Left colon (tissue), 2 donors: ENCODE measurements at regions not wholly inside any gene's neighbourhood (a gene's known extent, or its start where the extent isn't known, plus 50 kb on each side); places are given as distances from the start of the nearest gene placed in this dataset.
"Not testable (repeated sequence)": the region's sequence is repeated elsewhere in the genome, so short reads cannot be mapped to it uniquely, and the experiment has no call there.

ENCODE experiments used
- ATAC-seq: fragments of 200-7000 bp; cut with Tn5 transposase; one replicate; pipeline ENCODE4 v1.9.1; 2020; ENCODE audit warnings: mild to moderate bottlenecking, moderate library complexity
- DNase-seq, 2 donors: peaks; one replicate each; pipeline ENCODE4 v3.0.0-alpha.2; 2020
- intact Hi-C, 2 donors: fragments of 100-400 bp; cut with DNase I in 1 of 2; cut with micrococcal nuclease in 1 of 2; formaldehyde crosslinking; loops; one replicate each; pipeline versions ENCODE4 v1.11.2 to v1.14.0; 2022; cut with DNase I, micrococcal nuclease
- donor health status: DM: no; HTN: no; CAD: no.
- donor health status: DM: yes; HTN: yes; CAD: no.

GRCh38 chr1:73862355-73862754 is 335.6 kb downstream of the LRRIQ3 start:
- DNase-seq, result no peak
- ATAC-seq, result no peak
- intact Hi-C loops, result no loop called here

- no peak for ATAC-seq
- no peak for DNase-seq
- intact Hi-C loops, result no loop called here
Observed at GRCh38 chr1:73860421-73860950, 337.5 kb downstream of the LRRIQ3 start.

GRCh38 chr1:73859227-73859626 is 338.7 kb downstream of the LRRIQ3 start:
- ATAC-seq, result no peak
- no peak for DNase-seq
- intact Hi-C loops, result no loop called here

GRCh38 chr1:73854527-73854926 is 343.4 kb downstream of the LRRIQ3 start:
- DNase-seq, result no peak
- ATAC-seq, result no peak
- intact Hi-C loops, result no loop called here

- ATAC-seq (no peak), DNase-seq (no peak)
- intact Hi-C loops, result no loop called here
Observed at GRCh38 chr1:73842436-73842835, 355.5 kb downstream of the LRRIQ3 start.

GRCh38 chr1:73839922-73840321 is 358.1 kb downstream of the LRRIQ3 start:
- ATAC-seq (no peak), DNase-seq (peak in 1 of 2 donors; percentile 9)
- intact Hi-C loops, result no loop called here

GRCh38 chr1:73832276-73833181 is 365.4 kb downstream of the LRRIQ3 start:
- intact Hi-C loops, result no loop called here
- ATAC-seq (no peak), DNase-seq (no peak)

GRCh38 chr1:73827283-73827682 is 370.7 kb downstream of the LRRIQ3 start:
- ATAC-seq, DNase-seq, intact Hi-C loops: not testable (repeated sequence)

- intact Hi-C loops, result no loop called here
- ATAC-seq (no peak), DNase-seq (no peak)
Observed at GRCh38 chr1:73824065-73824464, 373.9 kb downstream of the LRRIQ3 start.

- no peak for ATAC-seq
- intact Hi-C loops, result no loop called here
- DNase-seq, result no peak
Observed at GRCh38 chr1:73821520-73821919, 376.5 kb downstream of the LRRIQ3 start.

GRCh38 chr1:73820843-73821242 is 377.1 kb downstream of the LRRIQ3 start:
- intact Hi-C loops, result no loop called here
- DNase-seq (no peak), ATAC-seq (no peak)

GRCh38 chr1:73813716-73814115 is 384.3 kb downstream of the LRRIQ3 start:
- peak in 1 of 2 donors; percentile 16 for DNase-seq

GRCh38 chr1:73813236-73813635 is 384.7 kb downstream of the LRRIQ3 start:
- DNase-seq, result no peak
- intact Hi-C loops, result no loop called here
- no peak for ATAC-seq

More at GRCh38 chr1:73813716-73814115, 384.3 kb downstream of the LRRIQ3 start:
- peak; percentile 51 for ATAC-seq
- intact Hi-C loops, result no loop called here

GRCh38 chr1:73811798-73812197 is 386.2 kb downstream of the LRRIQ3 start:
- intact Hi-C loops, result no loop called here
- ATAC-seq (no peak), DNase-seq (no peak)

- DNase-seq, result no peak
- intact Hi-C loops, result no loop called here
- no peak for ATAC-seq
Observed at GRCh38 chr1:73804935-73805334, 393.0 kb downstream of the LRRIQ3 start.

GRCh38 chr1:73803380-73803779 is 394.6 kb downstream of the LRRIQ3 start:
- ATAC-seq (peak; percentile 96), DNase-seq (peak in 1 of 2 donors; percentile 2)
- intact Hi-C loops, result no loop called here

- DNase-seq (no peak), ATAC-seq (no peak)
- intact Hi-C loops, result no loop called here
Observed at GRCh38 chr1:73801912-73802429, 396.0 kb downstream of the LRRIQ3 start.

GRCh38 chr1:73800376-73800775 is 397.6 kb downstream of the LRRIQ3 start:
- no peak for DNase-seq
- peak; percentile 11 for ATAC-seq
- intact Hi-C loops, result no loop called here

GRCh38 chr1:73789965-73790364 is 408.0 kb downstream of the LRRIQ3 start:
- DNase-seq (no peak), ATAC-seq (no peak)
- intact Hi-C loops, result no loop called here

- DNase-seq (no peak), ATAC-seq (no peak)
- intact Hi-C loops, result no loop called here
Observed at GRCh38 chr1:73784026-73784425, 413.9 kb downstream of the LRRIQ3 start.
